Astrocyte (in vitro differentiated cells and primary cell): ENCODE measurements at regions not wholly inside any gene's neighbourhood (a gene's known extent, or its start where the extent isn't known, plus 50 kb on each side); places are given as distances from the start of the nearest gene placed in this dataset.

Source experiments
- DNase-seq: peaks from one replicate; pipeline ENCODE4 v3.0.0-alpha.2; 2010; ENCODE audit warnings: low read depth
- FAIRE-seq: peaks from 2 replicates; lab custom pipeline; 2011; peaks lifted over from hg19 to GRCh38; lab: Jason Lieb, UNC
- H2AFZ ChIP-seq: 2 replicates; pipeline ENCODE4 v1.6.0; 2012; ENCODE audit warnings: low read depth, low read length, inconsistent platforms
- H3K27ac ChIP-seq: 2 replicates; pipeline ENCODE4 v1.5.1; 2011; ENCODE audit warnings: low read depth, low read length, inconsistent platforms
- H3K27me3 ChIP-seq: 2 replicates; pipeline ENCODE4 v1.6.0; 2011; ENCODE audit warnings: low read length, inconsistent platforms; ENCODE audit not compliant: insufficient read depth
- H3K36me3 ChIP-seq: 2 replicates; pipeline ENCODE4 v1.5.1; 2011; ENCODE audit warnings: low read length, inconsistent platforms; ENCODE audit not compliant: insufficient read depth
- H3K4me1 ChIP-seq: 2 replicates; pipeline ENCODE4 v1.5.1; 2011; ENCODE audit warnings: low read length, inconsistent platforms; ENCODE audit not compliant: insufficient read depth
- H3K4me2 ChIP-seq: 2 replicates; pipeline ENCODE4 v1.6.0; 2012; ENCODE audit warnings: low read length, inconsistent platforms
- H3K4me3 ChIP-seq: 2 replicates; pipeline ENCODE4 v1.5.1; 2011; ENCODE audit warnings: low read depth, mild to moderate bottlenecking, low read length, inconsistent platforms; ENCODE audit not compliant: insufficient read depth
- H3K79me2 ChIP-seq: 2 replicates; pipeline ENCODE4 v1.6.0; 2012; ENCODE audit warnings: mild to moderate bottlenecking, low read length, inconsistent platforms; ENCODE audit not compliant: insufficient read depth
- H3K9ac ChIP-seq: 2 replicates; pipeline ENCODE4 v1.6.0; 2012; ENCODE audit warnings: mild to moderate bottlenecking, low read length, inconsistent platforms
- H3K9me3 ChIP-seq: 2 replicates; pipeline ENCODE4 v1.5.1; 2012; ENCODE audit warnings: low read depth, mild to moderate bottlenecking, low read length, inconsistent platforms; ENCODE audit not compliant: insufficient read depth
- H4K20me1 ChIP-seq: 2 replicates; pipeline ENCODE4 v1.6.0; 2012; ENCODE audit warnings: low read length, inconsistent platforms; ENCODE audit not compliant: insufficient read depth
- H3K27ac Mint-ChIP-seq: one replicate; pipeline ENCODE4 v1.8.0; 2021; ENCODE audit warnings: mild to moderate bottlenecking, mixed read lengths; ENCODE audit not compliant: unreplicated experiment
- H3K27me3 Mint-ChIP-seq: one replicate; pipeline ENCODE4 v1.8.0; 2021; ENCODE audit warnings: low read depth, mixed read lengths; ENCODE audit not compliant: unreplicated experiment
- H3K36me3 Mint-ChIP-seq: one replicate; pipeline ENCODE4 v1.8.0; 2021; ENCODE audit warnings: low read depth, mixed read lengths; ENCODE audit not compliant: unreplicated experiment
- H3K4me1 Mint-ChIP-seq: one replicate; pipeline ENCODE4 v1.8.0; 2021; ENCODE audit warnings: low read depth, mixed read lengths; ENCODE audit not compliant: unreplicated experiment
- H3K4me3 Mint-ChIP-seq: one replicate; pipeline ENCODE4 v1.8.0; 2021; ENCODE audit warnings: mild to moderate bottlenecking, moderate library complexity, mixed read lengths; ENCODE audit not compliant: unreplicated experiment
- H3K9me3 Mint-ChIP-seq: one replicate; pipeline ENCODE4 v1.8.0; 2021; ENCODE audit warnings: mild to moderate bottlenecking, mixed read lengths; ENCODE audit not compliant: unreplicated experiment
- EZH2 ChIP-seq: IDR thresholded peaks from 2 replicates; pipeline ENCODE4 v1.6.1; 2012; ENCODE audit warnings: mild to moderate bottlenecking, low read length, inconsistent platforms; ENCODE audit not compliant: insufficient read depth
- TF ChIP-seq, protein P1 (sequence below): IDR thresholded peaks from 2 replicates; pipeline ENCODE4 v1.5.1; 2011; ENCODE audit warnings: low read depth, mild to moderate bottlenecking, inconsistent platforms, low read length, moderate library complexity; ENCODE audit not compliant: insufficient read depth

DNA sequence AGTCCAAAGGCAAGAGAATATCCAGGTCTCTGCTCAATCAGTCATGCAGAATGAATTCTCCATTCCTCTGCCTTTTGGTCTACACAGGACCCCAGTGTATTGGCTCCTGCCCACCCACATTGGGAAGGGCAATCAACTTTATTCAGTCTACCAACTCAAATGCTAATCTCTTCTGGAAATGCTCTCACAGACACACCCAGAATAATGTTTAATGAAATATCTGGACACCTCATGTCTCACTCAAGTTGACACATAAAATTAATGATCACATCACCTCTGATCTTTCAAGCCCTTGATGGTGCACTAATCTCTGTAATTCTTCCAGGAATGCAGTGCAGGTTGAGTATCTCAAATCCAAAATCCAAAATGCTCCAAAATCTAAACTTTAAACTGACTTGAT, 315.6 kb downstream of the HRH4 start:
- H3K9me3 Mint-ChIP-seq: peaks cover 4% of the 10 kb centered on the region
- DNase-seq: no peak

DNA sequence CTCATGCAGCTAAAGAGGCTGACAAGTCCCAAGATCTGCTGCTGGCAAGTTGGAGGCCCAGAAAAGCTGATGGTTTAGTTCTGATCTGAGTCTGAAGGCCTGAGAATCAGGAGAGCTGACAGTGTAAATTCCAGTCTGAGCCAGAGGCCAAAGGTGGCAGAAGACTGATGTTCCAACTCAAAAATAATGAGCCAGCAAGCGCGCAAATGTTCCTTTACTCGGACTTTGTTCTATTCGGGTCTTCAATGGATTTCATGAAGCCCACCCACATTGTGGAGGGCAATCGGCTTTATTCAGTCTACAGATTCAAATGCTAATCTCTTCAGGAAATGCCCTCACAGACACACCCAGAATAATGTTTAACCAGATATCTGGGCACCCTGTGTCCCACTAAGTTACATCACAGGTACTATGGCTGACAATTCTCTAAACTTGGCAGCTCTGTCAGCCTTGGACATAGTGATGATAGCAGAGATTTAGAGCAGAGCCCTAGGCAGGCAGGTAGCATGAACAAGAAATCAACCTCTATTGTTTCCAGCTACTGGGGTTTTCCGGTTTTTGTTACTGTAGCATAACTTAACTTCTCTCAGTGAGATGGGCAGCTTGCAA, 318.5 kb downstream of the HRH4 start:
- H3K9me3 Mint-ChIP-seq: no peaks in the 10 kb centered on the region
- Histone ChIP-seq H3K79me2 (no peaks in the 10 kb centered on the region), H3K27me3 (no peaks in the 10 kb centered on the region), H3K4me2 (no peak overlapping the region), H4K20me1 (no peaks in the 10 kb centered on the region), H3K4me1 (no peaks in the 10 kb centered on the region), H2AFZ (no peak overlapping the region), H3K36me3 (no peaks in the 10 kb centered on the region), H3K9ac (no peak overlapping the region), H3K27ac (no peak overlapping the region), H3K9me3 (peaks cover 4% of the 10 kb centered on the region), H3K4me3 (no peak overlapping the region)
- no peaks in the 10 kb centered on the region for H3K36me3 Mint-ChIP-seq
- DNase-seq (no peak), FAIRE-seq (no peak)
- no peak overlapping the region for H3K4me3 Mint-ChIP-seq
- no peak overlapping the region for H3K27ac Mint-ChIP-seq
- H3K27me3 Mint-ChIP-seq: no peaks in the 10 kb centered on the region
- no peaks in the 10 kb centered on the region for H3K4me1 Mint-ChIP-seq
- TF ChIP-seq EZH2: no peak
- TF ChIP-seq, protein P1, sequence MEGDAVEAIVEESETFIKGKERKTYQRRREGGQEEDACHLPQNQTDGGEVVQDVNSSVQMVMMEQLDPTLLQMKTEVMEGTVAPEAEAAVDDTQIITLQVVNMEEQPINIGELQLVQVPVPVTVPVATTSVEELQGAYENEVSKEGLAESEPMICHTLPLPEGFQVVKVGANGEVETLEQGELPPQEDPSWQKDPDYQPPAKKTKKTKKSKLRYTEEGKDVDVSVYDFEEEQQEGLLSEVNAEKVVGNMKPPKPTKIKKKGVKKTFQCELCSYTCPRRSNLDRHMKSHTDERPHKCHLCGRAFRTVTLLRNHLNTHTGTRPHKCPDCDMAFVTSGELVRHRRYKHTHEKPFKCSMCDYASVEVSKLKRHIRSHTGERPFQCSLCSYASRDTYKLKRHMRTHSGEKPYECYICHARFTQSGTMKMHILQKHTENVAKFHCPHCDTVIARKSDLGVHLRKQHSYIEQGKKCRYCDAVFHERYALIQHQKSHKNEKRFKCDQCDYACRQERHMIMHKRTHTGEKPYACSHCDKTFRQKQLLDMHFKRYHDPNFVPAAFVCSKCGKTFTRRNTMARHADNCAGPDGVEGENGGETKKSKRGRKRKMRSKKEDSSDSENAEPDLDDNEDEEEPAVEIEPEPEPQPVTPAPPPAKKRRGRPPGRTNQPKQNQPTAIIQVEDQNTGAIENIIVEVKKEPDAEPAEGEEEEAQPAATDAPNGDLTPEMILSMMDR: no peak

More for the DNA sequence above, 315.6 kb downstream of the HRH4 start:
- Histone ChIP-seq H3K27ac (no peak overlapping the region), H3K4me3 (no peak overlapping the region), H3K4me2 (no peak overlapping the region), H3K9me3 (peaks cover 4% of the 10 kb centered on the region), H2AFZ (no peak overlapping the region), H3K9ac (no peak overlapping the region), H3K36me3 (no peaks in the 10 kb centered on the region), H4K20me1 (no peaks in the 10 kb centered on the region), H3K4me1 (no peaks in the 10 kb centered on the region), H3K79me2 (no peaks in the 10 kb centered on the region), H3K27me3 (no peaks in the 10 kb centered on the region)
- Mint-ChIP-seq H3K4me1 (no peaks in the 10 kb centered on the region), H3K27me3 (no peaks in the 10 kb centered on the region), H3K4me3 (no peak overlapping the region), H3K36me3 (no peaks in the 10 kb centered on the region), H3K27ac (no peak overlapping the region)
- FAIRE-seq: no peak
- TF ChIP-seq, protein P1: no peak
- TF ChIP-seq EZH2: no peak

DNA sequence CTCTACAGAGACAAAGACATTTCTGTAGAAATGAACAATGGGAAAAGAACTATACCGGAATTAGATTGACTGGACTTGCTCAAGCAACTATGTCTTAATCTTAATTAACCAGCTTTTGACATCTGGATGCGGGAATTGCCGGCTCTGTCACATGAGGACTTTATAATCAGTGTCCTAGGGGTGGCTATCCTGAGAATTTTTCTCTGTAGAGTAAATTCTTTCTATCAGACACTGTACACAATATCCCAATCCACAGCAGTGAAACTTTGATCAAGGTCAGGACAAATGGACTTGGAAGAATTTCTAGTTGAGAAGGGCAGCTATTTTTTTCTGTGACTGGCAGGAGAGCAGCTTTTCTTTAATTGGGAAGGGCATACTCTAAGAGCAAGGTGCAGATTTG, 322.1 kb downstream of the HRH4 start:
- H3K36me3 Mint-ChIP-seq: no peaks in the 10 kb centered on the region
- H3K4me3 Mint-ChIP-seq: no peak overlapping the region
- no peaks in the 10 kb centered on the region for H3K4me1 Mint-ChIP-seq
- H3K9ac ChIP-seq: no peak overlapping the region
- H3K9me3 Mint-ChIP-seq: no peaks in the 10 kb centered on the region
- no peaks in the 10 kb centered on the region for H3K79me2 ChIP-seq
- FAIRE-seq (no peak), DNase-seq (no peak)
- no peaks in the 10 kb centered on the region for H4K20me1 ChIP-seq
- H3K27ac Mint-ChIP-seq: no peak overlapping the region
- H3K27ac ChIP-seq: no peak overlapping the region
- no peak overlapping the region for H3K4me2 ChIP-seq
- H3K9me3 ChIP-seq: no peaks in the 10 kb centered on the region
- H3K4me1 ChIP-seq: no peaks in the 10 kb centered on the region
- H3K27me3 Mint-ChIP-seq: no peaks in the 10 kb centered on the region
- no peaks in the 10 kb centered on the region for H3K36me3 ChIP-seq
- TF ChIP-seq, protein P1: no peak
- TF ChIP-seq EZH2: no peak
- no peaks in the 10 kb centered on the region for H3K27me3 ChIP-seq
- H2AFZ ChIP-seq: no peak overlapping the region
- H3K4me3 ChIP-seq: no peak overlapping the region
